Smooth muscle cell (in vitro differentiated cells): ENCODE measurements at regions not wholly inside any gene's neighbourhood (a gene's known extent, or its start where the extent isn't known, plus 50 kb on each side); places are given as distances from the start of the nearest gene placed in this dataset.

ENCODE experiments used
- DNase-seq: peaks from one replicate; lab custom pipeline; 2025; ENCODE audit not compliant: unreplicated experiment; lab: John Stamatoyannopoulos, UW
- H2AFZ ChIP-seq: fragments of 200-600 bp; sonication (generic); 2 replicates; pipeline ENCODE4 v1.6.0; 2016; ENCODE audit warnings: antibody characterized with exemption, low read depth, mild to moderate bottlenecking
- H3F3A ChIP-seq: fragments of 200-600 bp; sonication (generic); 2 replicates; pipeline ENCODE4 v1.6.0; 2017; ENCODE audit warnings: antibody characterized with exemption, low read depth
- H3K27ac ChIP-seq: fragments of 200-600 bp; sonication (generic); 2 replicates; pipeline ENCODE4 v1.5.1; 2016; ENCODE audit warnings: low read depth, mild to moderate bottlenecking
- H3K27me3 ChIP-seq: fragments of 200-600 bp; sonication (generic); 2 replicates; pipeline ENCODE4 v1.6.1; 2016; ENCODE audit warnings: low read depth, mild to moderate bottlenecking
- H3K36me3 ChIP-seq: fragments of 200-600 bp; sonication (generic); 2 replicates; pipeline ENCODE4 v1.5.1; 2016; ENCODE audit warnings: low read depth
- H3K4me1 ChIP-seq: fragments of 200-600 bp; sonication (generic); 2 replicates; pipeline ENCODE4 v1.5.1; 2016; ENCODE audit warnings: low read depth
- H3K4me2 ChIP-seq: fragments of 200-600 bp; sonication (generic); 2 replicates; pipeline ENCODE4 v1.6.0; 2016; ENCODE audit warnings: mild to moderate bottlenecking
- H3K4me3 ChIP-seq: fragments of 200-600 bp; sonication (generic); 2 replicates; pipeline ENCODE4 v1.5.1; 2016; ENCODE audit warnings: mild to moderate bottlenecking
- H3K79me2 ChIP-seq: fragments of 200-600 bp; sonication (generic); 2 replicates; pipeline ENCODE4 v1.6.0; 2016; ENCODE audit warnings: low read depth, mild to moderate bottlenecking
- H3K9ac ChIP-seq: fragments of 200-600 bp; sonication (generic); 2 replicates; pipeline ENCODE4 v1.6.0; 2016; ENCODE audit warnings: low read depth
- H3K9me3 ChIP-seq: fragments of 200-600 bp; sonication (generic); replicated peaks from 2 replicates; pipeline ENCODE4 v1.5.1; 2016; ENCODE audit warnings: low read depth
- H4K20me1 ChIP-seq: fragments of 200-600 bp; sonication (generic); 2 replicates; pipeline ENCODE4 v1.6.0; 2016; ENCODE audit warnings: low read depth
- CTCF ChIP-seq: fragments of 200-600 bp; sonication (generic); IDR thresholded peaks from 2 replicates; pipeline ENCODE4 v1.5.1; 2017; ENCODE audit warnings: borderline replicate concordance, mild to moderate bottlenecking, antibody characterized with exemption; ENCODE audit not compliant: insufficient read depth, poor library complexity, severe bottlenecking
- WGBS: methylation state at CpG from one replicate; pipeline ENCODE4 v1.1.7; 2016; ENCODE audit warnings: low lambda C conversion rate; 5-methylcytosine and 5-hydroxymethylcytosine counted together

DNA sequence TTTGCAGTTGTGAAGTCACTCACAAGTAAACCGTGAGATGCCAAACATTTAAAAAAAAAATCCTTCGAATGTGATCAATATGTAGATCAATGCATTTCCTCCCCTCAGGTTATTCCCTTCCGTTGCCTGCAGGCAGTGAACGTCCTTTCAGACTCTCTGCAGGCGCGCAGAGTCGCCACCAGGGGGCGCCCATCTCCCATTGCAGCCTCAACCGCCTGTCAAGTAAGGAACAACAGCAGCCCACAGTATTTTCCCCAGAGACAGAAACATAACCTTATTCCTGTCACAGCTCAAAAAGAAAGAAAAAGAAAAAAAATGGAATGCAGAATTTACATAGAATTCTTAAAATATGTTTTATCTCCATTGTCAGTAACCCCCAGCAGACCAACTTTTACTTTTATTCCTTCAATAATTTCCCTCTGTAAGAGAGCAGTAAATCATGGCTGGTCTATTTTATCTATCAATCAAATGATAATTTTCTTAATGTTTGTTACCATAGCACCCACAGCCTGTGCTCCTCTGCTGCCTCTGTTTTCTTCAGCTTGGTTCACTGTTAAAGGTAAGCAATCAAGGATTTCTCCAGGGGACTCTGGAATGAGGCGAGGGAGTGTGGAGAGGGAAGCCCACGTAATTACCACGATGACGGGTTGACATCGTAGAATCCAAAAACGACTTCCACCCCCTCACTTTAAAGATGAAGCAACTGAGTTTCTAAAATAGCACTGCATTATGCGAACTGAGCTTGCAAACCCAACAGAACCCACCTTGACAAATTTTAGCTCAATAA lies 637.6 kb upstream of the ARGLU1 start:
- DNase-seq, result peak; percentile 19
- Histone ChIP-seq H3F3A (no peaks in the 10 kb centered on the region), H2AFZ (no peak overlapping the region), H3K36me3 (no peaks in the 10 kb centered on the region), H3K27me3 (no peaks in the 10 kb centered on the region), H3K79me2 (no peaks in the 10 kb centered on the region), H4K20me1 (no peaks in the 10 kb centered on the region), H3K27ac (no peak overlapping the region), H3K4me3 (no peak overlapping the region), H3K9ac (no peak overlapping the region), H3K9me3 (no peaks in the 10 kb centered on the region), H3K4me1 (no peaks in the 10 kb centered on the region), H3K4me2 (no peak overlapping the region)
- WGBS, result 34% methylated on average over 16 of the region's 16 CpGs
- TF ChIP-seq CTCF, result peak; percentile 98

DNA sequence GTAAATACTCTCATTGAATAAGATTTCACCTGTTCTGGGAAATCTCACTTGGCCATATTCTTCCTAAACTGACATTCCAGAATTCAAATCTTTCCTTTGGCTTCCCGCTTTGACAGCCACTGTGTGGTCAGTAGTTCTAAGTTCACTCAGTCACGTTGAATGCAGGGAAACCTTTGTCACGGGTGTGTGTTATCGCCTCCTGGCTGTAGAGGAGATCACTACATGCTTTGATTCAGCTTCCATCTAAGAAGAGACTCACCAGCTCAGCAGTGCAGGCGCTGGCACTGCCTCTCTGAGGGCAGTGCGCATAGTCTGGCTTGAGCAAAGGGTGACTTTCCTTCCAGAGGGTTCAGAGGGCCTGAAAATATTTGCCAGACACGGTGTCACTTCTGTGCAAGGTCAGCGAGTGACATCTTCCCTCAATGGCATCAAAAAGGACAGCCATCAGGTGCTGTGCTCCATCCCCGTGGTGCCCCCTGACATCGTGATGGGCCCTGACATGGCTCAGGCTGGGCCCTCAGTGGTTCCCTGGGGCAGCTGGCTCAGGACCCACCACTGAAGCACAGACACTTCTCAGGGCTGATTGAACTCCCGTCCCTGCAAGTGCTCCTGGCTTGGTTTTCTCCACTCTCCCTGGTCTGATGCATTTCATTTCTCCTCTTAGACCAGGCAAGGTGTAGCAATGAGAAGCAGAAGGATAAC lies 635.4 kb upstream of the ARGLU1 start:
- DNase-seq, result no peak
- H3K27me3 ChIP-seq, result no peaks in the 10 kb centered on the region
- no peak overlapping the region for H3K27ac ChIP-seq
- no peak overlapping the region for H3K9ac ChIP-seq
- no peaks in the 10 kb centered on the region for H3K36me3 ChIP-seq
- H3K79me2 ChIP-seq, result no peaks in the 10 kb centered on the region
- H4K20me1 ChIP-seq, result no peaks in the 10 kb centered on the region
- peak; percentile 37 for TF ChIP-seq CTCF
- no peak overlapping the region for H3K4me2 ChIP-seq
- no peaks in the 10 kb centered on the region for H3F3A ChIP-seq
- H2AFZ ChIP-seq, result no peak overlapping the region
- WGBS, result 64% methylated on average over 11 of the region's 11 CpGs
- peaks cover 4% of the 10 kb centered on the region for H3K4me1 ChIP-seq
- no peak overlapping the region for H3K4me3 ChIP-seq
- no peaks in the 10 kb centered on the region for H3K9me3 ChIP-seq

DNA sequence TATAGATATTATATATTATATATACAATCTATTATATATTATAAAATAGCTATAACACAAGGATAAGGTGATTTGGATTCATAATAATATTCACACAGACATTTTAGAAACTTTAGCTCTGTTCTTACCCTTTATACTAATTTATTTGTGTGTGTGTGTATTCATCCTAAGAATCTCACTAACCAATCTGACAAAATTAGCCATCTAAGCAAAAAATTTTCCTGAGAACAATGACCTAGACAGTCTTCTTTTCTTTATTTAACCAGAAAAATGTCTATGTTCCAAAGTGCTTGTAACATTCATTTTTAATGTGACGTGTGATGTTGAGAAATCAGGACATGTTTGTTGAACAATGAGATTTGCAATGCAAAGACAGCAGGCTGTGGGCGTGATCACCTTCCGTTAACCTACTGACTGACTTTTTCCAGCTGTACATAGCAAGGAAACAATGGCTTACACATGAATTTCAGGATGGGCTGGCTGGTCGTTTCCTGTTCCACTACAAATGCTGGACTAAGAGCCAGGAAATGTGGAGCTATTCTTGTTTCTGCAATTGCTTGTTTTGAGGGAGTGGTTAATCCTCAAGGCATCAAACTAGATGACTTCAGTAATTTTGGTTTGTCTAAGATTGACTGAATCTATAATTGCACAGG lies 634.6 kb upstream of the ARGLU1 start:
- 74% methylated on average over 4 of the region's 4 CpGs for WGBS
- H3K36me3 ChIP-seq, result no peaks in the 10 kb centered on the region
- no peak for DNase-seq
- no peaks in the 10 kb centered on the region for H3F3A ChIP-seq
- no peaks in the 10 kb centered on the region for H3K79me2 ChIP-seq
- H3K4me3 ChIP-seq, result no peak overlapping the region
- H4K20me1 ChIP-seq, result no peaks in the 10 kb centered on the region
- TF ChIP-seq CTCF, result no peak
- no peak overlapping the region for H2AFZ ChIP-seq
- no peak overlapping the region for H3K4me2 ChIP-seq
- no peaks in the 10 kb centered on the region for H3K9me3 ChIP-seq
- H3K27ac ChIP-seq, result no peak overlapping the region
- no peak overlapping the region for H3K9ac ChIP-seq
- peaks cover 10% of the 10 kb centered on the region for H3K4me1 ChIP-seq
- no peaks in the 10 kb centered on the region for H3K27me3 ChIP-seq
